ENCODE measurements at regions not wholly inside any gene's neighbourhood (a gene's known extent, or its start where the extent isn't known, plus 50 kb on each side); places are given as distances from the start of the nearest gene placed in this dataset.
A peak's percentile ranks its signal among the peaks of the same experiment; 100 is the strongest.

GRCh38 chrX:140360924-140361323 lies 143.9 kb downstream of the SOX3 start:
- no peak overlapping the region for H3K4me3 Mint-ChIP-seq
- H3K9me3 ChIP-seq (ENCODE audit: control insufficient read depth in 1 of 2, low read length in 2 of 2): no peaks in the 10 kb centered on the region
- no peaks in the 10 kb centered on the region for H3K36me3 Mint-ChIP-seq
- H3K27me3 Mint-ChIP-seq: no peaks in the 10 kb centered on the region
- H3K9me3 Mint-ChIP-seq: peaks cover 0 to 1% (median 0%) of the 10 kb centered on the region in 8 donors
- H3K27ac ChIP-seq (ENCODE audit: low read depth, low read length): no peak overlapping the region
- no peaks in the 10 kb centered on the region for H3K27me3 ChIP-seq (ENCODE audit: insufficient read depth, low read length)
- intact Hi-C loops (cut with micrococcal nuclease): no loop called here
- ChIA-PET POLR2A (ENCODE audit: partially characterized antibody) (no interaction called here), CTCF (ENCODE audit: partially characterized antibody) (no interaction called here)
- no peak for DNase-seq
- no peaks in the 10 kb centered on the region for H3K36me3 ChIP-seq (ENCODE audit: insufficient read depth, low read length)
- H3K27ac Mint-ChIP-seq: no peak overlapping the region
- no peaks in the 10 kb centered on the region for H3K4me1 ChIP-seq (ENCODE audit: insufficient read depth, low read length)
- H3K4me3 ChIP-seq (ENCODE audit: low read length in 2 of 2): no peak overlapping the region
- no peaks in the 10 kb centered on the region for H3K4me1 Mint-ChIP-seq

DNA sequence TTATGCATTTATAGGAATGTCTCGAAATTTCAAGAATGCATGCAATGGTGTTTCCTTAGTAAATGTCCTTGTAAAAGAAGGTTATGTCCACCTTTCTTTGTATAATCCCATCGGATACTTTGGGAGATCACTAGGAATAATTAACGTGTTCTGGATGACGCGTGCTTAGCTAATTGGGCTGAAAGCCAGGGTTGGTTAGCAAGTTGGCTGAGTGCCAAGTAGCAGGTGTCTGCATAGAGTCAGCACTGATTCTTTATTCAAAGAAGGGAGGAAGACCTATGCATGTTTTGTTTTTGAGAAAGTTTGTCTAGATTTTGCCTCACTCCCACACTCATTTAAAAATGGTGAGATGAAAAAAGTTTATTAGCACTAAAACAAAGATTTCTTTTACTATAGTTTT lies 144.6 kb downstream of the SOX3 start:
- Histone ChIP-seq H3K4me3 (ENCODE audit: low read length in 2 of 2) (no peak overlapping the region), H3K27ac (ENCODE audit: low read depth, low read length) (no peak overlapping the region), H3K27me3 (ENCODE audit: insufficient read depth, low read length) (no peaks in the 10 kb centered on the region), H3K9me3 (ENCODE audit: control insufficient read depth in 1 of 2, low read length in 2 of 2) (no peaks in the 10 kb centered on the region), H3K4me1 (ENCODE audit: insufficient read depth, low read length) (no peaks in the 10 kb centered on the region), H3K36me3 (ENCODE audit: insufficient read depth, low read length) (no peaks in the 10 kb centered on the region)
- Mint-ChIP-seq H3K36me3 (no peaks in the 10 kb centered on the region), H3K9me3 (no peaks in the 10 kb centered on the region), H3K4me1 (no peaks in the 10 kb centered on the region), H3K27me3 (no peaks in the 10 kb centered on the region), H3K4me3 (no peak overlapping the region), H3K27ac (no peak overlapping the region)
- intact Hi-C loops (cut with micrococcal nuclease): no loop called here
- no peak for DNase-seq
- ChIA-PET POLR2A (ENCODE audit: partially characterized antibody) (no interaction called here), CTCF (ENCODE audit: partially characterized antibody) (no interaction called here)

GRCh38 chrX:140355922-140356321 lies 148.9 kb downstream of the SOX3 start:
- Histone ChIP-seq H3K4me3 (ENCODE audit: low read length in 2 of 2) (no peak overlapping the region), H3K36me3 (ENCODE audit: insufficient read depth, low read length) (no peaks in the 10 kb centered on the region), H3K27me3 (ENCODE audit: insufficient read depth, low read length) (no peaks in the 10 kb centered on the region), H3K4me1 (ENCODE audit: insufficient read depth, low read length) (no peaks in the 10 kb centered on the region), H3K9me3 (ENCODE audit: control insufficient read depth in 1 of 2, low read length in 2 of 2) (no peaks in the 10 kb centered on the region), H3K27ac (ENCODE audit: low read depth, low read length) (no peak overlapping the region)
- Mint-ChIP-seq H3K27ac (no peak overlapping the region), H3K9me3 (peaks cover 0 to 2% (median 0%) of the 10 kb centered on the region in 8 donors), H3K36me3 (no peaks in the 10 kb centered on the region), H3K4me3 (no peak overlapping the region), H3K4me1 (no peaks in the 10 kb centered on the region), H3K27me3 (no peaks in the 10 kb centered on the region)
- DNase-seq: no peak
- intact Hi-C loops (cut with micrococcal nuclease): no loop called here
- ChIA-PET CTCF (ENCODE audit: partially characterized antibody) (no interaction called here), POLR2A (ENCODE audit: partially characterized antibody) (no interaction called here)

GRCh38 chrX:140355429-140355828 lies 149.4 kb downstream of the SOX3 start:
- Histone ChIP-seq H3K4me1 (ENCODE audit: insufficient read depth, low read length) (no peaks in the 10 kb centered on the region), H3K4me3 (ENCODE audit: low read length in 2 of 2) (no peak overlapping the region), H3K27ac (ENCODE audit: low read depth, low read length) (no peak overlapping the region), H3K36me3 (ENCODE audit: insufficient read depth, low read length) (no peaks in the 10 kb centered on the region), H3K27me3 (ENCODE audit: insufficient read depth, low read length) (no peaks in the 10 kb centered on the region), H3K9me3 (ENCODE audit: control insufficient read depth in 1 of 2, low read length in 2 of 2) (no peaks in the 10 kb centered on the region)
- Mint-ChIP-seq H3K27ac (peak overlapping the region in 1 of 7 donors; percentile 28), H3K9me3 (peaks cover 0 to 2% (median 0%) of the 10 kb centered on the region in 8 donors), H3K4me1 (no peaks in the 10 kb centered on the region), H3K27me3 (no peaks in the 10 kb centered on the region), H3K36me3 (no peaks in the 10 kb centered on the region), H3K4me3 (no peak overlapping the region)
- ChIA-PET POLR2A (ENCODE audit: partially characterized antibody) (no interaction called here), CTCF (ENCODE audit: partially characterized antibody) (no interaction called here)
- intact Hi-C loops (cut with micrococcal nuclease): no loop called here
- DNase-seq: no peak

DNA sequence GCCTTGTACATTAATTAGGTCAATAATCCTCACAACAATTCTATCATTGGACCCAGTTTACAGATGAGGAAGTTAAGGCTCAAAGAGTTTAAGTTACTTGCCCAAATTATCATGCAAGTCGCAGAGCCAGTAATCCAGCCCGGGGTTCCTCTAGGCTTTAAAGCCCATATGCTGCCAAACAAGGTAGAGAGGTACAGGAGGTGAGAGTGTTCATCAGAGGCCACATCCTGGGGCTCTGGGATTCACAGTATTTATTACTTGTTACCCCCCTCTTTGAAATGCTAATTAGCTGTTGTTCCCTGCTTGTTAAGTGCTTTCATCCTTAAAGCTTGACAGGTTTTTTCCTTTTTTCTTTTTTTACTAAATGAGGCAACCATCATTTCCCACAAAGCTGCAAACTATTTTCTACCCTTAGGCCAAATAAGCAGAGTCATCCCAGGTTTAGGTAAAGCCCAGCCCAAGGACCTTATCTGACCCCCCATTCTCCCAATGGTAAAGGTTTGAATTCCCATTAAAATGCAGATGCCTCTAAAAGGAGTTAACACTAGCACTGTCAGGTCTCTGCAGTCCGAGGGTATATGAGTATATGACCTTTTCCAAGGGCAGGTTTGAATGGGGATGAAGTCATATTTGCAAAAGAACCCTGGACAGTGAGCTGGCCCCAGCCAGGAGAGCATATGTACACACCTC lies 150.3 kb downstream of the SOX3 start:
- Mint-ChIP-seq H3K36me3 (no peaks in the 10 kb centered on the region), H3K9me3 (peaks cover 0 to 2% (median 0%) of the 10 kb centered on the region in 8 donors), H3K27me3 (no peaks in the 10 kb centered on the region), H3K27ac (no peak overlapping the region), H3K4me1 (no peaks in the 10 kb centered on the region), H3K4me3 (no peak overlapping the region)
- Histone ChIP-seq H3K4me1 (ENCODE audit: insufficient read depth, low read length) (no peaks in the 10 kb centered on the region), H3K27ac (ENCODE audit: low read depth, low read length) (no peak overlapping the region), H3K9me3 (ENCODE audit: control insufficient read depth in 1 of 2, low read length in 2 of 2) (no peaks in the 10 kb centered on the region), H3K4me3 (ENCODE audit: low read length in 2 of 2) (no peak overlapping the region), H3K27me3 (ENCODE audit: insufficient read depth, low read length) (no peaks in the 10 kb centered on the region), H3K36me3 (ENCODE audit: insufficient read depth, low read length) (no peaks in the 10 kb centered on the region)
- DNase-seq: no peak
- intact Hi-C loops (cut with micrococcal nuclease): no loop called here
- POLR2A ChIA-PET (ENCODE audit: partially characterized antibody): no interaction called here
- CTCF ChIA-PET (ENCODE audit: partially characterized antibody): no interaction called here

DNA sequence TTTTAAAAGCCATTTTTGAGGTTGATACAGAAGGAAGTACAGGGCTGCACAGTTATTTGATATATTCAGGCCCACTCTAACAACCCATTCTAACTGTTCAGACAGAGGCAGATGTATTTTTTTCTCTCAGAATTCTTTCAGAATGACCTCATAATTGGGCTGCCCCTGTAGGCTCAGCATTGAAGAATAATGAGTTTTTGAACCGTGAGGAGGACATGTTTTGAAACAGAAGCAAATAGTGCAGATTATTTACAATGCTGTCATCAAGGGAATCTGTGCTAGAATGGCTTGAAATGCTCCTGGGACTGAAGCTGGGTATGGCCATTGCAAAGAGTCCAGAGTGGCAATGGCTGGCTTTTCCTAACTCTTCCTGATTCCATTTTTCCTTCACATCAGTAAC lies 158.1 kb downstream of the SOX3 start:
- H3K9me3 Mint-ChIP-seq: peaks cover 0 to 5% (median 0%) of the 10 kb centered on the region in 8 donors
- no peaks in the 10 kb centered on the region for H3K4me1 Mint-ChIP-seq
- ChIA-PET CTCF (ENCODE audit: partially characterized antibody) (no interaction called here), POLR2A (ENCODE audit: partially characterized antibody) (no interaction called here)
- H3K36me3 Mint-ChIP-seq: no peaks in the 10 kb centered on the region
- no peaks in the 10 kb centered on the region for H3K9me3 ChIP-seq (ENCODE audit: control insufficient read depth in 1 of 2, low read length in 2 of 2)
- DNase-seq: no peak
- H3K4me3 ChIP-seq (ENCODE audit: low read length in 2 of 2): no peak overlapping the region
- no peak overlapping the region for H3K27ac Mint-ChIP-seq
- H3K4me3 Mint-ChIP-seq: no peak overlapping the region
- intact Hi-C loops (cut with micrococcal nuclease): no loop called here
- H3K27ac ChIP-seq (ENCODE audit: low read depth, low read length): no peak overlapping the region
- no peaks in the 10 kb centered on the region for H3K4me1 ChIP-seq (ENCODE audit: insufficient read depth, low read length)
- H3K27me3 Mint-ChIP-seq: no peaks in the 10 kb centered on the region
- no peaks in the 10 kb centered on the region for H3K27me3 ChIP-seq (ENCODE audit: insufficient read depth, low read length)
- no peaks in the 10 kb centered on the region for H3K36me3 ChIP-seq (ENCODE audit: insufficient read depth, low read length)

- intact Hi-C loops (cut with micrococcal nuclease): no loop called here
- no peak overlapping the region for H3K27ac Mint-ChIP-seq
Measured at GRCh38 chrX:140343226-140343868, 161.5 kb downstream of the SOX3 start.

More at GRCh38 chrX:140343226-140343868, 161.5 kb downstream of the SOX3 start:
- Mint-ChIP-seq H3K36me3 (no peaks in the 10 kb centered on the region), H3K4me1 (no peaks in the 10 kb centered on the region), H3K27me3 (no peaks in the 10 kb centered on the region), H3K4me3 (no peak overlapping the region), H3K9me3 (peaks cover 0 to 5% (median 0%) of the 10 kb centered on the region in 8 donors)
- DNase-seq: no peak
- no peaks in the 10 kb centered on the region for H3K36me3 ChIP-seq (ENCODE audit: insufficient read depth, low read length)
- no peaks in the 10 kb centered on the region for H3K27me3 ChIP-seq (ENCODE audit: insufficient read depth, low read length)
- no peak overlapping the region for H3K27ac ChIP-seq (ENCODE audit: low read depth, low read length)
- ChIA-PET POLR2A (ENCODE audit: partially characterized antibody) (no interaction called here), CTCF (ENCODE audit: partially characterized antibody) (no interaction called here)
- H3K9me3 ChIP-seq (ENCODE audit: control insufficient read depth in 1 of 2, low read length in 2 of 2): no peaks in the 10 kb centered on the region
- no peaks in the 10 kb centered on the region for H3K4me1 ChIP-seq (ENCODE audit: insufficient read depth, low read length)
- no peak overlapping the region for H3K4me3 ChIP-seq (ENCODE audit: low read length in 2 of 2)

Measured in CD4-positive, alpha-beta memory T cell (primary cell).